ENCODE measurements at regions not wholly inside any gene's neighbourhood (a gene's known extent, or its start where the extent isn't known, plus 50 kb on each side); places are given as distances from the start of the nearest gene placed in this dataset.

DNA sequence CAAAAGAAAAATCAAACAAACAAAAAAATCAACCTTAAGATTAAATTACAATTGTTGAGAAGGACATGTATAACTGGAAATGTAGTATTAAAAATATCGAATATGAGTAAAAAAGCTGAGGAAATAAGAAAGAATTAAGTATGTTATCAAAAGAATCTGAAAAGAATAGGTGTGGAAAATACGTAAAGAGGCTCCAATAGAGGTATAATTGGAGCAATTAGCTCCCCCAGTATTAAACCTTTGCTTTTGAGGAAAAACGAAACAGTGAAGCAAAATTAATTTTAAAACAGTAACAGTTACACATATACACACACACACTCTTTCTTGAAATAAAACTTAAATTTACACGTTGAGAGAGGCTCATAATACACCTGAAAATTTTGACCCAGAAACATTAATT, 578.7 kb upstream of the ADAMTS16 start:
- no peak overlapping the region for H3K27ac ChIP-seq
- H3K4me3 ChIP-seq (ENCODE audit: low read depth, low read length): no peak overlapping the region
- TF ChIP-seq CTCF (IDR thresholded peaks at IDR 0.05; ENCODE audit: low read depth, low read length, missing control alignments): no peak
- DNase-seq: no peak
- H3K36me3 ChIP-seq (replicated peaks): no peaks in the 10 kb centered on the region
- in situ Hi-C loops (cut with HindIII; ENCODE audit: low pct_ligation_motif_present, low sequenced_read_pairs): no loop called here
- no peaks in the 10 kb centered on the region for H3K27me3 ChIP-seq (replicated peaks)

DNA sequence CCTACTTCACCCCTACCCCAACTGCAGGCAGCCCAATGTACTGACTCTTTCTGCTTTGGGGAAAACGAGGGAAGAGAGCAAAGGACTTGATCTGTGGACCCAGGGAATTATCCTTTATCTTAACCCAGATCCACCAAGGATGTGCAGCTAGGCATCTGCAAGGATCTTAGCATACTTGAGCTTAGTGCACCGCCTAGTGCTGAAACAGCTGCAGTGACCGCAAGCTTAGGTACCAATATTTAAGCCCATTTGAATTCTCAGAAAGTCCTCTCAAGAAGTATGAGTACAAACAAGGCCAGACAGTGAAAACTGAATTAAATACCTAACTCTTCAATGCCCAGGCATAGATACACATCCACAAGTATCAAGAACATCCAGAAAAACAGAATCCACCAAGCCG, 576.7 kb upstream of the ADAMTS16 start:
- peak; percentile 55 for TF ChIP-seq CTCF (IDR thresholded peaks at IDR 0.05; ENCODE audit: low read depth, low read length, missing control alignments)
- in situ Hi-C loops (cut with HindIII; ENCODE audit: low pct_ligation_motif_present, low sequenced_read_pairs): no loop called here
- Histone ChIP-seq H3K4me3 (ENCODE audit: low read depth, low read length) (no peak overlapping the region), H3K27me3 (replicated peaks) (no peaks in the 10 kb centered on the region), H3K27ac (no peak overlapping the region), H3K36me3 (replicated peaks) (no peaks in the 10 kb centered on the region)
- DNase-seq: no peak

- Histone ChIP-seq H3K4me3 (ENCODE audit: low read depth, low read length) (no peak overlapping the region), H3K36me3 (replicated peaks) (no peaks in the 10 kb centered on the region), H3K27ac (no peak overlapping the region), H3K27me3 (replicated peaks) (no peaks in the 10 kb centered on the region)
- in situ Hi-C loops (cut with HindIII; ENCODE audit: low pct_ligation_motif_present, low sequenced_read_pairs): no loop called here
- TF ChIP-seq CTCF (IDR thresholded peaks at IDR 0.05; ENCODE audit: low read depth, low read length, missing control alignments): no peak
- DNase-seq: no peak
These were observed 569.8 kb upstream of the ADAMTS16 start for GRCh38 chr5:4570047-4570995.

DNA sequence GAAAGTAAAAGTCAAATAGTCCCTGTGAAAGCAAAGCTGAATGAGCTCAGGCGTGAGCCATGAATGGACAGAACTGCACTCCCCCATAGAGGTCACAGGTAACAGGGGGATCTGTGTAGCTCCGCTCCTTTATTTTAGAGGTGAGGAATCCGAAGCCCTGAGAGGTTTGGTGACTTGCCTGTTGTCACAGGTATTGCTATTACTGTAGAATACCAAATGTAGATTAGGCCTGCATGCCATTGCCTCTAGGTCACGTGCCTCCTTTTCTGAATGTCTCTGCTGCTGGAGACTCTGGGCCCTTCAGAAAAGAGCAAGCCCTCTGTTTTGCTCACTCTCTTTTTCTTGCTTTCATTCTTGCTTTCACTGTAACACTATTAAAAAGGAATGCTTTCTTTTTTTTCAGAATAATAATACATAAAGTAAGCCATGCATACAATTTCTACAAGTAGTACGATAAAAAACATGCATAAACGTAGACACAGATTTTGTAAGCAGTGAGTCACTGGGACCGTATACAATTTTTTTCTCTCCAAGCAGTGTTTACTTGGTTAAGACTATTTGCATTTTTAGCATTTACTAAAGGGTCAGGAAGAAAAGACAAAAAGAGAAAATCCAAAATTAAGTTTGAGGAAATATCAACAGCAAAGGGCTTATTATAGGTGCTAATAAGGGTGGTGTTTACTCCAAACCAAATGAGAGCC, 568.7 kb upstream of the ADAMTS16 start:
- no peaks in the 10 kb centered on the region for H3K27me3 ChIP-seq (replicated peaks)
- in situ Hi-C loops (cut with HindIII; ENCODE audit: low pct_ligation_motif_present, low sequenced_read_pairs): no loop called here
- H3K4me3 ChIP-seq (ENCODE audit: low read depth, low read length): no peak overlapping the region
- H3K36me3 ChIP-seq (replicated peaks): no peaks in the 10 kb centered on the region
- TF ChIP-seq CTCF (IDR thresholded peaks at IDR 0.05; ENCODE audit: low read depth, low read length, missing control alignments): no peak
- no peak overlapping the region for H3K27ac ChIP-seq
- no peak for DNase-seq

- Histone ChIP-seq H3K27ac (no peak overlapping the region), H3K36me3 (replicated peaks) (no peaks in the 10 kb centered on the region), H3K27me3 (replicated peaks) (no peaks in the 10 kb centered on the region), H3K4me3 (ENCODE audit: low read depth, low read length) (no peak overlapping the region)
- TF ChIP-seq CTCF (IDR thresholded peaks at IDR 0.05; ENCODE audit: low read depth, low read length, missing control alignments): no peak
- in situ Hi-C loops (cut with HindIII; ENCODE audit: low pct_ligation_motif_present, low sequenced_read_pairs): no loop called here
- no peak for DNase-seq
These were observed 567.6 kb upstream of the ADAMTS16 start for GRCh38 chr5:4572311-4573100.
